MG63 (cell line): ENCODE measurements at regions not wholly inside any gene's neighbourhood (a gene's known extent, or its start where the extent isn't known, plus 50 kb on each side); places are given as distances from the start of the nearest gene placed in this dataset.

Experiments used
- DNase-seq: peaks from one replicate; pipeline ENCODE4 v3.0.0-alpha.2; 2020
- H3K27me3 ChIP-seq: fragments of 250-450 bp; sonication (Bioruptor Pico); 2 replicates; pipeline ENCODE4 v1.5.1; 2020; ENCODE audit warnings: mild to moderate bottlenecking, moderate library complexity
- H3K36me3 ChIP-seq: fragments of 250-450 bp; sonication (Bioruptor Pico); 2 replicates; pipeline ENCODE4 v1.5.1; 2020; ENCODE audit warnings: mild to moderate bottlenecking, moderate library complexity
- H3K4me3 ChIP-seq: fragments of 250-450 bp; sonication (Bioruptor Pico); 2 replicates; pipeline ENCODE4 v1.5.1; 2020; ENCODE audit warnings: mild to moderate bottlenecking, moderate library complexity
- H3K9me3 ChIP-seq: fragments of 250-450 bp; sonication (Bioruptor Pico); 2 replicates; pipeline ENCODE4 v1.5.1; 2020; ENCODE audit warnings: mild to moderate bottlenecking, moderate library complexity

GRCh38 chr1:198809247-198809646 lies 170.4 kb downstream of the PTPRC start:
- H3K36me3 ChIP-seq: no peaks in the 10 kb centered on the region
- H3K27me3 ChIP-seq: no peaks in the 10 kb centered on the region
- peaks cover 8% of the 10 kb centered on the region for H3K9me3 ChIP-seq
- H3K4me3 ChIP-seq: no peak overlapping the region
- no peak for DNase-seq

DNA sequence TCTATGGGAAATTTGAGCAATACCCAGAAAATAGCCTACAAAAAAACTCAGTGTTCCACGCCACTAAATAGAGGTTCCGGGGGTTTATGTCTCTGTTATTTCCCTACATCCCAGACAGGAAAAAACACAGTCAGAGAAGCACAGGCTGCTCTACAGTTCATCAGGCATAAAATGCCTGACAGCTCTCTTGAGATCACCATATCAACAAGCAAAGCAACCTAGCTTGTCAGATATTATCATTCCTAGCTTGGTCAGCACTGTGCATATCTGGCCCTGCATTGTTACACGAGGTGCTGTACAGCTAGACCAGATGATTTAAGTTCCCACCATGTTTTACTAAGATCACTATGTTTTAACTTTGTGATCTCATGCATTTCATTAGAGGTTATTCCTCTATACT lies 172.6 kb downstream of the PTPRC start:
- no peaks in the 10 kb centered on the region for H3K36me3 ChIP-seq
- H3K9me3 ChIP-seq: peaks cover 11% of the 10 kb centered on the region
- no peaks in the 10 kb centered on the region for H3K27me3 ChIP-seq
- no peak overlapping the region for H3K4me3 ChIP-seq
- no peak for DNase-seq

DNA sequence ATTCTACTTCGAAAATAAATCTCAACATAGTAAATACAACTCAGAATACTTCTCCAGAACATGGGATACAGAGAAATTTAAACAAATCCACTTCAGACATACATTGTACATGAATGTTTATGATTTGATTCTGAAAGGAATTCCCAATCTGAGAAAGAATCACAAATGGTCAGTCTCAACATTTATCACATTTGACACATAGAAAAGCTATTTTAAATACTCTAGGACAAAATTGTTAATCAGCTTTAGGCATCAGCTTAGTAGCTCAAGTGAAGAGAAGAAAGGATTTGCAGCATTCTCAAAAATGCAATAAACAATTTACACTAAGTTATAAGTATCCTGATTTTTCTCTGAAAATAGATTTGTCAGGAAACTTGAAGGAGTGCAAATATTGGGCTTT lies 184.8 kb downstream of the PTPRC start:
- Histone ChIP-seq H3K27me3 (no peaks in the 10 kb centered on the region), H3K4me3 (no peak overlapping the region), H3K36me3 (no peaks in the 10 kb centered on the region), H3K9me3 (no peaks in the 10 kb centered on the region)
- DNase-seq: no peak

- no peaks in the 10 kb centered on the region for H3K27me3 ChIP-seq
- H3K4me3 ChIP-seq: no peak overlapping the region
- no peaks in the 10 kb centered on the region for H3K9me3 ChIP-seq
- DNase-seq: no peak
- no peaks in the 10 kb centered on the region for H3K36me3 ChIP-seq
Measured at GRCh38 chr1:198825254-198825653, 186.4 kb downstream of the PTPRC start.

- Histone ChIP-seq H3K9me3 (no peaks in the 10 kb centered on the region), H3K36me3 (no peaks in the 10 kb centered on the region), H3K4me3 (no peak overlapping the region), H3K27me3 (no peaks in the 10 kb centered on the region)
- DNase-seq: no peak
Measured at GRCh38 chr1:198829356-198829755, 190.5 kb downstream of the PTPRC start.

DNA sequence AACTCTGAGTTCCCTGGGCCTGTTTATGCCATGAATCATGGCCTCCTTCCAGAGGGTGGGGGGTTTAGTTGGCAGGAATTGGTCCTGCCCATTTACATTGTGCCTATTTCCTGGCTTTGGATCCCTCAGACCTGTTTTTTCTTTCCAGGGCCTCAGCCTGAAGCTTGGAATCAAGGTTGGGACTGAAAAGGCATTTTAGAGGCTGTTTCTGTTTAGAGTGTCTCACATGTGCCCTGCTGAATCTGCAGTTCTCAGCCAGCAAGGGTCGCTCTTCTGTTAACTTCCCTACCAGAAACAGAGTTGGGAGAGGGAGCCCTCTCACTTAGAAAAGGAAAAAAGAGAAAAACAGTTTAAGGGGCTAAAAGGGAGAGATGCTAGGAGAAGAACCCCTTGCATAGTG lies 191.1 kb downstream of the PTPRC start:
- DNase-seq: peak; percentile 30
- Histone ChIP-seq H3K4me3 (no peak overlapping the region), H3K9me3 (no peaks in the 10 kb centered on the region), H3K36me3 (no peaks in the 10 kb centered on the region), H3K27me3 (no peaks in the 10 kb centered on the region)

GRCh38 chr1:198830412-198830811 lies 191.6 kb downstream of the PTPRC start:
- Histone ChIP-seq H3K36me3 (no peaks in the 10 kb centered on the region), H3K4me3 (no peak overlapping the region)
- DNase-seq: no peak

DNA sequence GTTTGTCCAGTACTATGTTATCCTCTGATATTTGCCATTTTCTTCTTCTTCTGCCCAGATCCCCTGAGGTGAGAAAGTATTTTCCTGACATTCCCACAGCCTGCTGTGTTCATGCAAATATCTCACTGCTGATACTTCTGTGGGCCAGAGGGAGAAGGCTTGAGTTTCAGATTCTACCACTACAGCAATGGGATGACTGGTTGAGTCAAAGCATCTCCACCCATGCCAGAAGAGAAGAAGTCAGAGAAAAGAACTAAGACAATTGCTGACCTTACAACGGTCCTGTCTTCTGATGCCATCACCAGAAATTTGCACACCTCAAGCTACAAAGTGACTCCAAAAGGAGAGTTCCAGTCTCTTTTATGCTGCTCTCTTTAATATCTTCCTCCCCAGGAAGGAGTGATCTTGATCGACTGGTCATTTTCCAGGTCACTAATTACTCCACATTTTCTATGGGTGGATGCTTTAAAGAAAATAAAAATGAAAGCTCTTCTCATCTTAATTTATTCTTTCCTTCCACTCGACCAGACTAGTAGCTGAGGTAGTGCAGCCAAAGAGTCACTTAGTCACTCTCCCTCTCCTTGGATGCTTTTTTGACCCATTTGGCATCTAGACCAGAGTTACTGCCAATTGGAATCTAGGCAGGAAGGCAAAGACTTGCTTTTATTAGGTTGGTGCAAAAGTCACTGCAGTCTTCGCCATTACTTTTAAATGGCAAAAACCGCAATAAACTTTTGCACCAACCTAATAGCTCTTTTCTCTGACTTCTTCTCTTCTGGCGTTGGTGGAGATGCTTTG lies 195.1 kb downstream of the PTPRC start:
- no peak overlapping the region for H3K4me3 ChIP-seq
- H3K9me3 ChIP-seq: no peaks in the 10 kb centered on the region
- H3K36me3 ChIP-seq: no peaks in the 10 kb centered on the region
- no peak for DNase-seq
- H3K27me3 ChIP-seq: no peaks in the 10 kb centered on the region

More at GRCh38 chr1:198830412-198830811, 191.6 kb downstream of the PTPRC start:
- Histone ChIP-seq H3K9me3 (no peaks in the 10 kb centered on the region), H3K27me3 (no peaks in the 10 kb centered on the region)

GRCh38 chr1:198837278-198838021 lies 198.6 kb downstream of the PTPRC start:
- Histone ChIP-seq H3K9me3 (no peaks in the 10 kb centered on the region), H3K27me3 (no peaks in the 10 kb centered on the region), H3K4me3 (no peak overlapping the region), H3K36me3 (no peaks in the 10 kb centered on the region)
- no peak for DNase-seq

GRCh38 chr1:198838022-198838342 lies 199.1 kb downstream of the PTPRC start:
- no peak overlapping the region for H3K4me3 ChIP-seq
- no peak for DNase-seq
- no peaks in the 10 kb centered on the region for H3K36me3 ChIP-seq
- H3K9me3 ChIP-seq: no peaks in the 10 kb centered on the region
- H3K27me3 ChIP-seq: no peaks in the 10 kb centered on the region

GRCh38 chr1:198841477-198841876 lies 202.6 kb downstream of the PTPRC start:
- Histone ChIP-seq H3K36me3 (peaks cover 5% of the 10 kb centered on the region; the same call in 1 of the 2 replicates), H3K9me3 (no peaks in the 10 kb centered on the region), H3K27me3 (no peaks in the 10 kb centered on the region), H3K4me3 (no peak overlapping the region)
- no peak for DNase-seq

DNA sequence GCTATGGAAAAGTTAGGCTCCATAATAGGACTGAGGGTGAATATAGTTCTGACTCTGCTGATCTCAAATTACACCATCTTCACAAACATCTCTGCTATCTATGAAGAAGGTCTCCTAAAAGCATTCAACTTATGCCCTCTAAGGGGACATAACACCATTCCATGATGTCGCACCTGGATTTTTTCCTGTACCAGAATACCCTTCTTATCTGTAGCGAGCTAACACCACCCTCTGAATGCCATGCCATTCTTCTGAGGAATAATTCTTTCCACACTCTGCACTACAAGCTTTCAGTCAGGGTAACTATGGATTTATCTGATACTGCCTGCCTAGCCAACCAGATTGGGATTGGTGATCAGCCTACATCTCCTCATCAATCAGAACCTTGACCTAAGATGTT lies 203.8 kb downstream of the PTPRC start:
- no peak overlapping the region for H3K4me3 ChIP-seq
- H3K9me3 ChIP-seq: no peaks in the 10 kb centered on the region
- H3K27me3 ChIP-seq: no peaks in the 10 kb centered on the region
- H3K36me3 ChIP-seq: peaks cover 5% of the 10 kb centered on the region
- DNase-seq: no peak

DNA sequence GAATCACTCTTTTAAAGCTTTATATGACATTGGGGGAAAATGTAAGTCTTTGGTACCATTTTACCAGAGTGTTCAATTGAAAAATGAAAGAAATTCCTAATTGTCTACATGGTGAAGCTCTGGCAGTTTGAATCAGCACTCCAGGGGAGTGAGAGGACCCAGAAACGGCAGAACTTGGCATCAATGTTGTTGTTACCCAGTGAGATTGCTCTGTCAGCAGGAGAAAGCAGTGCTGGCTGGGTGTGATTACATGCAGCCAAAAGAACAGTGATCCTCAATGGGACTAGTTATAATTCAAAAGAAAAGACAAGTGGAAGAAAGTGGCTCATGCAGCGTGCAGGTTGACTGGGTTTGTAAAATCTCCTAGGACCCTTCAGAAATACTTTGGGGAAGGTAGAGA lies 206.4 kb downstream of the PTPRC start:
- no peak for DNase-seq

GRCh38 chr1:198845851-198846250 lies 207.0 kb downstream of the PTPRC start:
- no peaks in the 10 kb centered on the region for H3K27me3 ChIP-seq
- DNase-seq: no peak
- no peaks in the 10 kb centered on the region for H3K9me3 ChIP-seq
- H3K36me3 ChIP-seq: peaks cover 16% of the 10 kb centered on the region
- no peak overlapping the region for H3K4me3 ChIP-seq

More for the DNA sequence above, 206.4 kb downstream of the PTPRC start:
- Histone ChIP-seq H3K27me3 (no peaks in the 10 kb centered on the region), H3K9me3 (no peaks in the 10 kb centered on the region), H3K4me3 (no peak overlapping the region), H3K36me3 (peaks cover 16% of the 10 kb centered on the region)

DNA sequence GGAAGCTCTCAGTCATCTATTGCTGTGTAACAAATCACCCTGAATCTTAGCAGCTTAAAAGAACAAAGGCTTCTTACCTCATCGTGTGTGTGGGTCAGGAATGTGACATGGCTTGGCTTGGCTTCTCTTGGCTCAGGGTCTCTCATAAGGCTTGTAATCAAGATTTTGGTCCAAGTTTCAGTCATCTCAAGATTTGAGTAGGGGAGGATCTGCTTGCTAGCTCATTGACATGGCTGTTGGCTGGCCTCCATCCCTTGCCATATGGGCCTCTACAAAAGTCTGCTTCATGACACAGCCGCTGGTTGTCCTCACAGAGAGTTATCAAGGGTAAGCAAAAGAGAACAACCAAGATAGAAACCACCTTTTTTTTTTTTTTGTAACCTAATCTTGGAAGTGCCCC lies 207.7 kb downstream of the PTPRC start:
- DNase-seq: peak; percentile 23
- H3K36me3 ChIP-seq: peaks cover 16% of the 10 kb centered on the region
- no peaks in the 10 kb centered on the region for H3K27me3 ChIP-seq

GRCh38 chr1:198848206-198848605 lies 209.4 kb downstream of the PTPRC start:
- DNase-seq: no peak

More for the DNA sequence above, 207.7 kb downstream of the PTPRC start:
- H3K4me3 ChIP-seq: no peak overlapping the region
- H3K9me3 ChIP-seq: no peaks in the 10 kb centered on the region

GRCh38 chr1:198848649-198849048 lies 209.8 kb downstream of the PTPRC start:
- Histone ChIP-seq H3K36me3 (peaks cover 16% of the 10 kb centered on the region), H3K9me3 (no peaks in the 10 kb centered on the region), H3K27me3 (no peaks in the 10 kb centered on the region), H3K4me3 (no peak overlapping the region)
- no peak for DNase-seq

More at GRCh38 chr1:198848206-198848605, 209.4 kb downstream of the PTPRC start:
- no peak overlapping the region for H3K4me3 ChIP-seq
- peaks cover 16% of the 10 kb centered on the region for H3K36me3 ChIP-seq
- no peaks in the 10 kb centered on the region for H3K27me3 ChIP-seq
- H3K9me3 ChIP-seq: no peaks in the 10 kb centered on the region

GRCh38 chr1:198849093-198849492 lies 210.3 kb downstream of the PTPRC start:
- peaks cover 14% of the 10 kb centered on the region for H3K36me3 ChIP-seq
- DNase-seq: no peak
- H3K4me3 ChIP-seq: no peak overlapping the region
- H3K27me3 ChIP-seq: no peaks in the 10 kb centered on the region
- no peaks in the 10 kb centered on the region for H3K9me3 ChIP-seq
